ENCODE measurements at regions not wholly inside any gene's neighbourhood (a gene's known extent, or its start where the extent isn't known, plus 50 kb on each side); places are given as distances from the start of the nearest gene placed in this dataset.

DNA sequence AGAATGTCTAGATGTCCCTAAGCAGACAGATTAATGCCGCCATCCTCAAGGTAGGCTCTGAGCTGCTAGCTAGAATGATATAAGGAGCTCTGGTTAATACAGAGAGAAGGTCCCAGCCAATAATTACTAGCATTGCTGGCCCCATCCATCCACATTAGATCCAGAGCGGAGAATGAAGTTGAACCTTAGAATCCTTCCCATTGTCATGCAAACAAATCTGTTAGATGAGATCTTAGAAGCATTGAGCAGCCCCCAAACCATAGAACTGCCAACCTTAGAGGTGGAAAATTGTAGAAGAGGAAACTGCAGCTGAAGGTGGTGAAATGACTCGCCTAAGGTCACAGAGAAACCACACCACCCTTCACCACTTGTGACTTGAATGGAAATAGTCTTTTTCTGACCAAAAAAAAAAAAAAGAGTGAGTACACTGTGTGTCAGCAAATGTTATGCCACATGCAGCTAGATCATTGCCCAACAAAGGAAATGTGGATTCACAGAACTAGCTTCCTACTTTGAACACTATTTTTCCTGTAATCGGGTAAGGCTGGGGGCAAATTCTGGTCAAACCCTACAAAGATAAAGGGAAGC is 162.1 kb downstream of the SMIM20 start:
- WGBS (ENCODE audit: extremely low coverage, insufficient coverage, low lambda C conversion rate): no CpG with 5 or more reads among the region's 4 CpGs
- H2BK120ac ChIP-seq (ENCODE audit: low read depth, low read length): no peak overlapping the region
- H3K27me3 ChIP-seq (ENCODE audit: insufficient read depth, low read length, poor library complexity): no peaks in the 10 kb centered on the region

DNA sequence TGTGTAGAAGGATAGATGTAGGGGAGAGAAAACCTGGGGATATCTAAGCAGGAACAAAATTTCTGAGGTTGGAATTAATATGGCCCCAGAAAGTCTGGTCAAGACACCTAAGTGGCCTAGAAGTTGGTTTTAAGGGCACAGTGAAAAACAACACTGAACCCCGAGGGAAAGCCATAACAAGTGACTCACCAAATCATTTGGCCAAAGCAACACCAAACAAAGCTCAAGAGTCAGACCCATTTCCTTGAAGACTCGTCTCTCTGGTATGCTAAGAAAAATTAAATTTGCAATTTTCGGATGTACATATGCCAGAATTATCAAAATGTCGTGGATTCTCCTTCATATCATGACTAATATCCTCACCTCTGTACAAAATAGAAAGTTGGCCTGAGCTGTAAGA is 162.9 kb downstream of the SMIM20 start:
- WGBS (ENCODE audit: extremely low coverage, insufficient coverage, low lambda C conversion rate): no CpG with 5 or more reads among the region's 4 CpGs
- Histone ChIP-seq H3K27me3 (ENCODE audit: insufficient read depth, low read length, poor library complexity) (no peaks in the 10 kb centered on the region), H4K8ac (ENCODE audit: low read depth, low read length) (no peak overlapping the region), H3K79me2 (ENCODE audit: control insufficient read depth, insufficient read depth, low read length) (no peaks in the 10 kb centered on the region), H2AK5ac (ENCODE audit: low read length) (no peak overlapping the region), H3K36me3 (ENCODE audit: control insufficient read depth, insufficient read depth, low read length) (no peaks in the 10 kb centered on the region), H2BK120ac (ENCODE audit: low read depth, low read length) (no peak overlapping the region), H3K9ac (ENCODE audit: low read length) (no peak overlapping the region), H2BK5ac (ENCODE audit: low read length) (no peak overlapping the region), H3K4me2 (ENCODE audit: low read length) (no peak overlapping the region), H3K4me1 (ENCODE audit: control insufficient read depth, low read depth, low read length) (no peaks in the 10 kb centered on the region), H3K4me3 (ENCODE audit: low read length) (no peak overlapping the region), H3K27ac (ENCODE audit: low read depth, low read length) (no peak overlapping the region), H4K5ac (ENCODE audit: low read length) (no peak overlapping the region), H2BK15ac (replicated peaks; ENCODE audit: low read depth) (no peak overlapping the region), H3K23ac (ENCODE audit: low read length) (no peak overlapping the region), H3K18ac (ENCODE audit: low read length) (no peak overlapping the region), H3K4ac (ENCODE audit: low read depth, low read length) (no peak overlapping the region), H3K79me1 (ENCODE audit: low read length) (no peaks in the 10 kb centered on the region), H3K56ac (ENCODE audit: low read length) (no peak overlapping the region)
- no peak for DNase-seq

More for the DNA sequence above, 162.1 kb downstream of the SMIM20 start:
- Histone ChIP-seq H3K4me2 (ENCODE audit: low read length) (no peak overlapping the region), H3K36me3 (ENCODE audit: control insufficient read depth, insufficient read depth, low read length) (no peaks in the 10 kb centered on the region), H2BK5ac (ENCODE audit: low read length) (no peak overlapping the region), H4K8ac (ENCODE audit: low read depth, low read length) (no peak overlapping the region), H3K27ac (ENCODE audit: low read depth, low read length) (no peak overlapping the region), H3K23ac (ENCODE audit: low read length) (no peak overlapping the region), H2AK5ac (ENCODE audit: low read length) (no peak overlapping the region), H3K4me3 (ENCODE audit: low read length) (no peak overlapping the region), H4K5ac (ENCODE audit: low read length) (no peak overlapping the region), H3K79me1 (ENCODE audit: low read length) (no peaks in the 10 kb centered on the region), H3K9ac (ENCODE audit: low read length) (no peak overlapping the region), H3K56ac (ENCODE audit: low read length) (no peak overlapping the region), H3K4ac (ENCODE audit: low read depth, low read length) (no peak overlapping the region), H3K79me2 (ENCODE audit: control insufficient read depth, insufficient read depth, low read length) (no peaks in the 10 kb centered on the region), H3K18ac (ENCODE audit: low read length) (no peak overlapping the region), H2BK15ac (replicated peaks; ENCODE audit: low read depth) (no peak overlapping the region), H3K4me1 (ENCODE audit: control insufficient read depth, low read depth, low read length) (no peaks in the 10 kb centered on the region)
- no peak for DNase-seq

DNA sequence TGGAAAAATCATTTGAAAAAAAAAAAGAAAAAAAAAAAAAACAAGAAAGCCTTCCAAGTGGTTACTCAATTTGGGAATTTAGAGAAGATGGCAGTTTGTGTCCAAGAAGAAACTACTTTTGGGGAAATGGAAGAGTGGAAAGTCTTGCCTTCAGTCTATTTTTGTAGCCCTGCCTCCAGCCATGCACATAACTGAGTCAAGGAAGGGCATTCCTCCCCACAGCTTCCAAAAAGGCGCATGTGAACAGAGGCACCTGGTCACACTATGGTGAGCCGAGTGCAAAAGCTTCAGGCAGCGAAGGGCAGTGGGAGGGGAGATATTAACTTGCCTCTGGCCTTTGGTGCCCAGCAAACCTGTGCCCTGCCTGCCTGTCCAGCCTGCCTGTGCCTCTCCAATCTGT is 163.7 kb downstream of the SMIM20 start:
- Histone ChIP-seq H4K8ac (ENCODE audit: low read depth, low read length) (no peak overlapping the region), H3K27ac (ENCODE audit: low read depth, low read length) (no peak overlapping the region), H3K79me1 (ENCODE audit: low read length) (no peaks in the 10 kb centered on the region), H3K4me3 (ENCODE audit: low read length) (no peak overlapping the region), H3K18ac (ENCODE audit: low read length) (no peak overlapping the region), H2BK15ac (replicated peaks; ENCODE audit: low read depth) (no peak overlapping the region), H3K23ac (ENCODE audit: low read length) (no peak overlapping the region), H3K36me3 (ENCODE audit: control insufficient read depth, insufficient read depth, low read length) (no peaks in the 10 kb centered on the region), H3K4ac (ENCODE audit: low read depth, low read length) (no peak overlapping the region), H3K79me2 (ENCODE audit: control insufficient read depth, insufficient read depth, low read length) (no peaks in the 10 kb centered on the region), H3K9ac (ENCODE audit: low read length) (no peak overlapping the region), H2AK5ac (ENCODE audit: low read length) (no peak overlapping the region), H2BK120ac (ENCODE audit: low read depth, low read length) (no peak overlapping the region), H3K27me3 (ENCODE audit: insufficient read depth, low read length, poor library complexity) (no peaks in the 10 kb centered on the region), H2BK5ac (ENCODE audit: low read length) (no peak overlapping the region), H3K4me2 (ENCODE audit: low read length) (no peak overlapping the region), H3K56ac (ENCODE audit: low read length) (no peak overlapping the region), H4K5ac (ENCODE audit: low read length) (no peak overlapping the region), H3K4me1 (ENCODE audit: control insufficient read depth, low read depth, low read length) (no peaks in the 10 kb centered on the region)
- no CpG with 5 or more reads among the region's 3 CpGs for WGBS (ENCODE audit: extremely low coverage, insufficient coverage, low lambda C conversion rate)
- no peak for DNase-seq

DNA sequence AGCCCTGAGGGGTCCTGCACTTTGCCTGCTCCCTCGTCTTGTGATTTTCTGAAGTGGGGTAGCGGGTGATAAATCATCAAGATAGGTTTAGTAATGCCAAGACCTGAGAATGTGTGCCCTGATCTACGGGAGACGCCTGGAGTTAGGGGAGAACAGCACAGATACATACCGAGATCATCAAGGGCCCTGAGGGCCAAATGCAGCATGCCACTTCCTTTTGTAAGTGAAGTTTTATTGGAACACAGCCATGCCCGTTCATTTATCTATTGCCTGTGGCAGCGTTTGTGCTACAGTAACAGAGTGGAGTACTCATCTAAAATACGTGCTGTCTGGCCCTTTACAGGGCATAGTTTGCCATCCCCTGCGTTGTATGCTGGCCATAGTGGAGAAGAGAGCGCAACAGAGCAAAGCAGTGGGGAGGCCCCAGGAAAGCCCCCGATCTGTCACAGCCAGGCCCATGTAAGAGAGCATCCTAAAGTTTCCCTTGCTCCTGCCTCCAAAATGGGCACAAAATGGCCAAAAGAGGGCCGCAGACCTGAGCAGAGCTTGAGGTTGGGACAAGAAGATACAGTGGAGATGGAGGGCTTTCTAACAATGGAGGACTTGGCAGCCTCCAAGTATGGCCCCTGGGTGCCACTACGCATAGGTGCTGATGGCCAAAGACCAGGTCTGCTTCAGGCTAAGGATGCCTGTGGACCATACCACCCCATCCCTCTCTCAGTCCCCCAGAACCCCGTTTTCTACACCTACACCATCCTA is 167.0 kb downstream of the SMIM20 start:
- no peak overlapping the region for H3K56ac ChIP-seq (ENCODE audit: low read length)
- H3K4me2 ChIP-seq (ENCODE audit: low read length): no peak overlapping the region
- no peak overlapping the region for H3K4ac ChIP-seq (ENCODE audit: low read depth, low read length)
- no peak overlapping the region for H2BK120ac ChIP-seq (ENCODE audit: low read depth, low read length)
- H3K79me1 ChIP-seq (ENCODE audit: low read length): no peaks in the 10 kb centered on the region
- H3K27me3 ChIP-seq (ENCODE audit: insufficient read depth, low read length, poor library complexity): no peaks in the 10 kb centered on the region
- no peak for DNase-seq
- H3K23ac ChIP-seq (ENCODE audit: low read length): no peak overlapping the region
- H2BK15ac ChIP-seq (replicated peaks; ENCODE audit: low read depth): no peak overlapping the region
- no peak overlapping the region for H3K9ac ChIP-seq (ENCODE audit: low read length)
- no peak overlapping the region for H3K4me3 ChIP-seq (ENCODE audit: low read length)
- H3K18ac ChIP-seq (ENCODE audit: low read length): no peak overlapping the region
- no peaks in the 10 kb centered on the region for H3K36me3 ChIP-seq (ENCODE audit: control insufficient read depth, insufficient read depth, low read length)
- no CpG with 5 or more reads among the region's 14 CpGs for WGBS (ENCODE audit: extremely low coverage, insufficient coverage, low lambda C conversion rate)
- H4K8ac ChIP-seq (ENCODE audit: low read depth, low read length): no peak overlapping the region
- no peak overlapping the region for H2BK5ac ChIP-seq (ENCODE audit: low read length)
- H2AK5ac ChIP-seq (ENCODE audit: low read length): no peak overlapping the region
- H3K79me2 ChIP-seq (ENCODE audit: control insufficient read depth, insufficient read depth, low read length): no peaks in the 10 kb centered on the region
- H4K5ac ChIP-seq (ENCODE audit: low read length): no peak overlapping the region
- H3K27ac ChIP-seq (ENCODE audit: low read depth, low read length): no peak overlapping the region
- no peaks in the 10 kb centered on the region for H3K4me1 ChIP-seq (ENCODE audit: control insufficient read depth, low read depth, low read length)

DNA sequence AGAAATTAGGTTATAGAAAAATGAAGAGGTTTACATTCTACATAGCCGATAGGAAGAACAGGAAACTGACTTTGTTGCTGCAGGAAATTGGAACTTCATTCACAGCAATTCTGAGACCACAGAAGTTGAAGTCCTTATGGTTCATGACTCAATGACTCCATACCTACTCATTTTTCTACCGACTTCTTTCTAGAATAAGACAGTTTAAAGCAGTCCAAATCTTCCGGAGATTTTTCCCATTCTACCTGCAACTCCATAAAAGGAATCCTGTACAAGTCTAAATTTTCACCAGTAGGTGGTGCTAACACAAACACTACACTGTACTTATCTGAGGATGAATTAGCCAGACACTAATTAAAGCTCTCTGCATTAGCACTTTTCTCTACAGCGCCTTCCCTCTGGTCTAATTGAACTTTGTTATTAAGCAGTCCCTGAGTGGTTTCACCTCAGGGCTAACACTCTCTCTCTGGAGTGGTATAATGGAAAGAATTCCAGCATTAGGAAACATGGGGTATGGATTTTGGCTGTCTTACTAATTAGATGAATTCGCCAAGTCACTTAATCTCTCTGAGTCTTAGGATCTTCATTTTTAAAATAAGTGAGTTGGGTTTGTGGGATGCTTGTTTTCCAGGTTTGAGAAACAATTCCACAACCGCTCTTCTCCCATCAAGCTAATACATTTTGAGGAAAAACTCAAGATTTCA is 167.9 kb downstream of the SMIM20 start:
- peak; percentile 79 for DNase-seq

More for the DNA sequence above, 167.9 kb downstream of the SMIM20 start:
- Histone ChIP-seq H2BK5ac (ENCODE audit: low read length) (no peak overlapping the region), H3K4me3 (ENCODE audit: low read length) (no peak overlapping the region), H3K36me3 (ENCODE audit: control insufficient read depth, insufficient read depth, low read length) (no peaks in the 10 kb centered on the region), H2BK120ac (ENCODE audit: low read depth, low read length) (no peak overlapping the region), H3K23ac (ENCODE audit: low read length) (no peak overlapping the region), H3K18ac (ENCODE audit: low read length) (no peak overlapping the region), H2BK15ac (replicated peaks; ENCODE audit: low read depth) (no peak overlapping the region), H3K9ac (ENCODE audit: low read length) (no peak overlapping the region), H3K27ac (ENCODE audit: low read depth, low read length) (no peak overlapping the region), H2AK5ac (ENCODE audit: low read length) (no peak overlapping the region), H3K27me3 (ENCODE audit: insufficient read depth, low read length, poor library complexity) (no peaks in the 10 kb centered on the region), H3K79me2 (ENCODE audit: control insufficient read depth, insufficient read depth, low read length) (no peaks in the 10 kb centered on the region), H3K56ac (ENCODE audit: low read length) (no peak overlapping the region), H3K4ac (ENCODE audit: low read depth, low read length) (no peak overlapping the region), H3K79me1 (ENCODE audit: low read length) (no peaks in the 10 kb centered on the region), H4K5ac (ENCODE audit: low read length) (no peak overlapping the region), H3K4me1 (ENCODE audit: control insufficient read depth, low read depth, low read length) (no peaks in the 10 kb centered on the region), H3K4me2 (ENCODE audit: low read length) (no peak overlapping the region), H4K8ac (ENCODE audit: low read depth, low read length) (no peak overlapping the region)
- WGBS (ENCODE audit: extremely low coverage, insufficient coverage, low lambda C conversion rate): no CpG with 5 or more reads among the region's 6 CpGs

Measured in mesendoderm (in vitro differentiated cells).